ENCODE measurements at regions not wholly inside any gene's neighbourhood (a gene's known extent, or its start where the extent isn't known, plus 50 kb on each side); places are given as distances from the start of the nearest gene placed in this dataset.

GRCh38 chr11:80515097-80515496, 1074.3 kb upstream of the TENM4 start:
- ChIA-PET CTCF (no interaction called here), SMC1A (ENCODE audit: uncharacterized antibody, unreplicated experiment) (no interaction called here), RAD21 (ENCODE audit: unreplicated experiment) (no interaction called here), POLR2A (no interaction called here)
- H3K4me2 ChIP-seq (ENCODE audit: control insufficient read depth, insufficient read depth), result no peak overlapping the region
- DNase-seq (ENCODE audit: low read depth, low spot score), result no peak
- peak; percentile 73 for ATAC-seq
- no peak for FAIRE-seq
- H4K20me1 ChIP-seq (ENCODE audit: control insufficient read depth, insufficient read depth), result no peaks in the 10 kb centered on the region
- no peaks in the 10 kb centered on the region for H3K9me3 ChIP-seq (replicated peaks; ENCODE audit: control insufficient read depth, insufficient read depth, low read length)
- no peak overlapping the region for H2AFZ ChIP-seq (ENCODE audit: control insufficient read depth, low read depth, low read length)
- H3K4me3 ChIP-seq, result no peak overlapping the region
- H3K27ac ChIP-seq (ENCODE audit: control insufficient read depth, insufficient read depth), result no peak overlapping the region
- intact Hi-C loops (cut with micrococcal nuclease; ENCODE audit: unreplicated experiment), result no loop called here
- TF ChIP-seq SKIL (IDR thresholded peaks at IDR 0.05; ENCODE audit: low read depth, poor library complexity, severe bottlenecking) (peak; percentile 25), SPI1 (IDR thresholded peaks at IDR 0.05; ENCODE audit: borderline replicate concordance, insufficient read depth, low read depth, low read length) (peak; percentile 49; the same call in 1 of the 2 replicates), GABPA (IDR thresholded peaks at IDR 0.05; ENCODE audit: low read depth) (no peak)
- in situ Hi-C loops (cut with MboI), result no loop called here
- no peak overlapping the region for H3K9ac ChIP-seq (ENCODE audit: control insufficient read depth, insufficient read depth, low read length)
- H3K4me1 ChIP-seq (ENCODE audit: control insufficient read depth, insufficient read depth, low read length), result no peaks in the 10 kb centered on the region
- 0% methylated on average over 1 of the region's 1 CpG for WGBS (ENCODE audit: insufficient coverage, insufficient replicate concordance, low lambda C conversion rate, missing lambda C conversion rate)
- no peaks in the 10 kb centered on the region; a peak in 1 of 4 replicates for H3K27me3 ChIP-seq (replicated peaks in 1 of 2; ENCODE audit: control insufficient read depth in 2 of 2, insufficient read depth in 2 of 2, low read length in 1 of 2)
- H3K36me3 ChIP-seq (ENCODE audit: control insufficient read depth in 2 of 2, insufficient read depth in 2 of 2, low read length in 1 of 2), result no peaks in the 10 kb centered on the region
- BruUV-seq (replicated peaks), result no TSS peak
- H3K79me2 ChIP-seq (ENCODE audit: control insufficient read depth, insufficient read depth, low read length), result no peaks in the 10 kb centered on the region

- H3K36me3 ChIP-seq (ENCODE audit: control insufficient read depth in 2 of 2, insufficient read depth in 2 of 2, low read length in 1 of 2), result no peaks in the 10 kb centered on the region
- no peaks in the 10 kb centered on the region; a peak in 1 of 4 replicates for H3K27me3 ChIP-seq (replicated peaks in 1 of 2; ENCODE audit: control insufficient read depth in 2 of 2, insufficient read depth in 2 of 2, low read length in 1 of 2)
- no peak overlapping the region for H2AFZ ChIP-seq (ENCODE audit: control insufficient read depth, low read depth, low read length)
- TF ChIP-seq RAD21 (IDR thresholded peaks at IDR 0.05; ENCODE audit: insufficient read depth, low read depth, low read length), result no peak
- FAIRE-seq (no peak), DNase-seq (ENCODE audit: low read depth, low spot score) (no peak), ATAC-seq (no peak)
- ChIA-PET RAD21 (ENCODE audit: unreplicated experiment) (no interaction called here), POLR2A (no interaction called here), SMC1A (ENCODE audit: uncharacterized antibody, unreplicated experiment) (no interaction called here), CTCF (no interaction called here)
- no peak overlapping the region for H3K4me3 ChIP-seq
- no peak overlapping the region for H3K4me2 ChIP-seq (ENCODE audit: control insufficient read depth, insufficient read depth)
- no peak overlapping the region for H3K9ac ChIP-seq (ENCODE audit: control insufficient read depth, insufficient read depth, low read length)
- no TSS peak for BruUV-seq (replicated peaks)
- intact Hi-C loops (cut with micrococcal nuclease; ENCODE audit: unreplicated experiment), result no loop called here
- 23% methylated on average over 3 of the region's 3 CpGs for WGBS (ENCODE audit: insufficient coverage, insufficient replicate concordance, low lambda C conversion rate, missing lambda C conversion rate)
- H3K79me2 ChIP-seq (ENCODE audit: control insufficient read depth, insufficient read depth, low read length), result no peaks in the 10 kb centered on the region
- H3K4me1 ChIP-seq (ENCODE audit: control insufficient read depth, insufficient read depth, low read length), result no peaks in the 10 kb centered on the region
- no peaks in the 10 kb centered on the region for H4K20me1 ChIP-seq (ENCODE audit: control insufficient read depth, insufficient read depth)
- H3K9me3 ChIP-seq (replicated peaks; ENCODE audit: control insufficient read depth, insufficient read depth, low read length), result no peaks in the 10 kb centered on the region
- H3K27ac ChIP-seq (ENCODE audit: control insufficient read depth, insufficient read depth), result no peak overlapping the region
- in situ Hi-C loops (cut with MboI), result no loop called here
These were observed 1071.7 kb upstream of the TENM4 start for GRCh38 chr11:80512491-80512890.
